ENCODE measurements at regions not wholly inside any gene's neighbourhood (a gene's known extent, or its start where the extent isn't known, plus 50 kb on each side); places are given as distances from the start of the nearest gene placed in this dataset.

DNA sequence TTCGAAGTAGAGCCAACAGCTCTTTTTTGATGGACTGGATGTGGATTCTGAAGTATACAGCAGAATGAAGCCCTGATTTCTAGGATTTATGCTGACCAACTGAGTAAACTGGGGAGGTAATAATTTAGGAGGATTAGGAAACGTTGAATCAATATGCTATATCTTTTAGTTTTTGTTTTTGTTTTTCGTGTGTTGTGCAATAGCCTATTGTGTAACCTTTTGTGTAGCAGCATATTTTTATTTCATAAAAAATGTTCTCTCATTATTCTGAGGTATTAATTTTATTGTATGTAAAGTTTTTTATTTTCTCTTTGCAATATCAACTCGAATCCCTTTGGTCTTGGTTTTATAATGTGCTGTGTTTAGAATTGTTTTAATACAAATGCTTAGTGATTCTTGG is 902.3 kb downstream of the EFNA5 start:
- DNase-seq: no peak

DNA sequence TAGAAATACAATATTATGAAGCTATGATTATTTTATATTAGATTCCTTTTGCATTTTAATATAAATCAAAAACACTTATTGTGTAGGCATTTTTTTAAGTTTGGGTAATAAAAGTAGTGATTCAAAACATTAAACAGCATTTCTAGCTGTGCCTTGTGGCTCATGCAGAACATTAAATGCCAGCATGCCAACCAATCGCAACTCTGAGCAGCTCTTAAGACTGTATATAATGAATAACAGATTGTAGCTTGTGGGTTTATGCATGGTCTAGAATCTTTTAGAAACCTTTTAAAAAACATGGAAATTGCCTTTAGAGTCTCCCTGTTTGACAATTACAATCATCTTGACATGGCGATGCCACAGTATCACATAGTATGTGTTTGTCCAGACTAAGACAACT is 903.8 kb downstream of the EFNA5 start:
- no peak for DNase-seq

DNA sequence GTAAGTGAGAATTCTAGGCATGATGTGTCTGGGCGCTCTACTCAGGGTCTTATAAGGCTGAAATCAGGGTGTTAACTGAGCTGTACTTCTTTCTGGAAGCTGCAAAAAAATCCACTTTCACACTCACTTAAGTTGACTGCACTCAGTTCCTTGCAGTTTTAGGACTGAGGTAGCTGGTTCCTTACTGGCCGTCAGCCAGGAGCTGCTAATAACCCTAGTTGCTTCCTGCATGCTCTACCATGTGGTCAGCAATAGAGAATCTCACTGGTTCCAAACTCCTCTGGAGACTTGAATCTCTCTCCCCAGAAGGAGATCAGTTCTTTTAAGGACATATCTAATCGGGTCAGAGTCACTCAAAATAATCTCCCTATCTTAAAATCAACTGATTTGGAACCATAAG is 911.2 kb downstream of the EFNA5 start:
- DNase-seq: no peak

DNA sequence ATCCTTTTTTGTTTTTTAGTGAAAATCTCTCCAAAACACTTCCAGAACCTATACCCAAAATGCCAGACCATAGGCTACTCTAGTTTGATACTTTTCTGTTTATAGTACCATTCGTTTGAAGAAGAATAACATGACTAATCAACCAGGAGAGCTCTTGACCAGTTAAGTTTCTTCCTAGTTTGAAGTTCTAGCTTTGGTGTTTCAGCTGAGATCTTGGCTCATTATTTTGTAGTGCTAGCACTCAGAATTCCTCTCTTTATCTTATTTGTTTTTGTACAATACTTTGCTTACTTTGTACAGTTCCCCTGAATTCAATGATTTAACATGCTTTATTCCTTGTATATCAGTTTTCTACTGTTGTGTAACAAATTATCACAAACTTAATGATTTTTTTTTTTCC is 911.6 kb downstream of the EFNA5 start:
- DNase-seq: no peak

DNA sequence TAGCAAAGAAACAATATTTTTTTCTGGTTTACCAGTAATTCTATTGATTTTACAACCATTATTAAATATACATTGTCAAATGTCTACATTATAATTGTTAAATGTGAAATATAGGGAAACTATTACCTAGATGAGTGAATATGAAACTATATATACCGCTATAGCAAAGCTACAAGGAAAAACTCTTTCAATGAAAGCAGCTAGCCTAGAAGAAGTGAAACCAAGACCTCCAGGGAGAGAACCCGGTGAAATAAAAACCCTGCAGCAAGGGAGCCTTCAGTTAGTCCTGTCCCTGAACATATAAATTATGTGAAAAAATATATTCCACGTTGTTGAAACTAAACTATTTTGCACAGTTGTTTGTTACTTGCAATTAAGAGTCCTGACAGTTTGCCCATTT is 913.1 kb downstream of the EFNA5 start:
- no peak for DNase-seq

DNA sequence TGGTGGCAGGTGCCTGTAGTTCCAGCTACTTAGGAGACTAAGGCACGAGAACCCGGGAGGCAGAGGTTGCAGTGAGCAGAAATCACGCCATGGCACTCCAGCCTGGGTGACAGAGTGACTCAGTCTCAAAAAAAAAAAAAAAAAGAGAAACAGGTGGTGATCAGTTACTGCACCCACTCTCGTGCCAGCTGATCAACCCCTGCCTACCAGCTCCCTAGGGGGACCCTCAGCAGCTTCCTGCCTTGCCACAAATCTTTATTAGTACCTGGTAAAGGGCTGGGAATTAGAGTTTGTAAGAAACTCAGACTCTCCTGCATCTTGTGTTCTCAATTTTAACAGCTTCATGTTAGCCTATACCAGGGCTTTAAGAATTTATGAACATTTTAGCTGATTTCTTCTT is 914.9 kb downstream of the EFNA5 start:
- no peak for DNase-seq

DNA sequence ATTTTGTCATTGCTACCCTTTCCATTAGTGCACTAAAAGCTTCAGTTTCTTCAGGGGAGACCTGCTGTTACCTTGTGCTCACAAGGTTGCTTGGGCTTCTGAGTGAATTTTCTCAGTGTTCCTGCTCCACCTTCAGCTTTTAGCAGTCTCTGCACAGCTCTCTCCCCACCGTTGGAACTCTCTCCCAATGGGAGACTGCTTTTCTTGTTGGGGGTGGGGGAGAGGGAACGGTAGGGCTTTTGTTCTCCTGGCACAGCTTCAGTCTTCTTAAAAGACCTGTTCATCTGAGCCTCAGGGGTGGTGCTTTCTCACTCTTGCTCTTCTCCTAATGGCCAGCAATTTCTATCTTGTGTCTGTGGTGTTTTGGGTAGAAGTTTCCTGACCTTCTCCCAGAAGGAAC is 915.7 kb downstream of the EFNA5 start:
- DNase-seq: no peak

DNA sequence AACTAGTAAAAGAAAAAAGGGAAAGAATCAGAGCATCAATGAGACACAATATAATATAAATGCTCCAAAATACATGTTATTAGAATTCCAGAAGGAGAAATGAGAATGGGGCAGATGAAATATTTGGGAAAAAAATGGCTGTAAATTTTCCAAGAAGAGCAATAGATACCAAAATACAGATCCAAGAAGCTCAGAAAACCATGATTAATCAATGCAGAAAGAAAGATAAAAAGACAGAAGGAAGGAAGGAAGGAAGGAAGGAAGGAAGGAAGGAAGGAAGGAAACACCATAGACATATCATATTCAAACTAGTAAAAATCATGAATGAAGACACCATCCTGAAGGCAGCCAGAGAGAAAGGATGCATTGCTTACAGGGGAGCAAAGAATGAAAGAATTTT is 920.9 kb downstream of the EFNA5 start:
- no peak for DNase-seq

DNA sequence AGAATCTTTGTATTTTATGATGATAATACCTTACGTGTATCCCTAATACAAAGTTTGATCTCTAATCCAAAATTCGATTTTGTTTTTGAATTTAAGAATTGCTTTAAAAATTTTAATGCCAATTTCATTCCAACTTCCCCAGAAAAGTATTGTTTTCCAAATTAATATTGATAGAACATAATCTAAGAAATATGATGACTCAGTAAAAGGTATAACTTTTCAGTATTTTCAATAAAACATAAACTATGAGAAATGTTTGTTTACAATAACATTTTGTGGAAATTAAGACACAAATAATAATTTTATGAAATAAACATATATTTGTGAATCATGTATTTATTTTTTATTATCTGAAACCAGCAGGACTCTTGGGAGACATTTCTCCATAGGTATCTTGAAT is 931.6 kb downstream of the EFNA5 start:
- no peak for DNase-seq

DNA sequence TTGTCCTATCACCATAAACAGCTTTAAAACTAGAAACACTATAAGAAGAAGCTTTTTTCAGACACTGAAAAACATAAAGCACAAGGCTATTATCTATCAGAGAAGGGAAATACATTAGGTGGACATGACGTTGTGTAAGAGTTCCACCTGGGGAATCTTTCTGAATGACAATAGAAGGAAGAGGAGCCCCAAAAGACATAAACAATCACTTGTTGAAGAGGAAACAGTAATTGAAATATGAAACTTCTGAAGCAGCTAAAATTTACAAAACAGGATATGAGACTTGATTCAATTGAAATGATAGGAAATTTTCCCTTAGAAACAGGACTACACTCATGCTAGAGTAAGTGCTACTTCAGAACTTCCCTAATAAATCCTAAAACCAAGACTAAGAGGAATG is 933.6 kb downstream of the EFNA5 start:
- no peak for DNase-seq

DNA sequence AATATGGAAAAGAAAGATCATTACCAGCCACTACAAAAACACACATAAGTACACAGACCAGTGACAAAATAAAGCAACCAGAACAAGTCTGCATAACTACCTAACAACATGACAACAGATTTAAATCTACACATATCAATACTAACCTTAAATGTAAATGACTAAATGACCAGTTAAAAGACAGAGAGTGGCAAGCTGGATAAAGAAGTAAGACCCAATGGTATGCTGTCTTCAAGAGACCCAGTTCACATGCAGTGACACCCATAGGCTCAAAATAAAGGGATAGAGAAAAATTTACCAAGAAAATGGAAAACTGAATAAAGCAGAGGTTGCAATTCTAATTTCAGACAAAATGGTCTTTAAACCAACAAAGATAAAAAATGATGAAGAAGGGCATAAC is 938.1 kb downstream of the EFNA5 start:
- DNase-seq: no peak

DNA sequence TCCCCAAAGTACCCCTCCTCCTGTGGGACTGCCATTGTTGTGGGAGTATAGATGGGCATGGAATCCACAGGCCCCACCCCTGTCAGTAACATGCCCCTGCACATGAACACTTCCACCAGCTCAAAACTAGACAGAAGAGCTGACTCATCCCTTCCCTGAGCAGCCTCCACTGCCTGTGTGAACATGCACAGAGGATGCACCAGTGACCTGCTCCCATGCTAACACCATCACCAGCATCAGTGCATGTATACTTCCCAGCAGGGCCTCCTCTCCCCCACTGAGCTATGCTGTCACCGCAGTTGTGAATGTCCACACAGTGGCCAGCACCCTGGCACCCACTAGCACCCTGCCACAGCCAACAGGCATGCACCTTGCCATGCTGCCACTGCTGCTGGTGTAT is 939.8 kb downstream of the EFNA5 start:
- DNase-seq: no peak

DNA sequence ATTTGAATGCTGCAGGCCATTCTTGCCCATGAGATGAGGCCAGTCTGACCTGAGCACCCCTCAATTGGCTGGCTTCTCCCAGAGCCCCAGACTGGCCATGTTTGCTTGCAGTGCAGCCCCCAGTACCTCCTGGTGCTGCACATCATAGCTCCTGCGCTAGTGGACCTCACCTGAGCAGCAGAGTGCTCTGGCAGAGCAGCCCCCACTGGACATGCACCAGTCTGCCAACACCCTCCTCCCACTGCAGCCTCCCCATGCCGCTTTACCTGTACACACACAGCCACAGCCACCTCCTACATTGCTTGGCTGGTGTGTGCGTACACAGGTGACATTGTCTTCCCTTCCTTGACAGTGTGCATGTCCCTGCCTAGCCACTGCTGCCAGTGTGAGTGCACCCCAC is 940.2 kb downstream of the EFNA5 start:
- no peak for DNase-seq

DNA sequence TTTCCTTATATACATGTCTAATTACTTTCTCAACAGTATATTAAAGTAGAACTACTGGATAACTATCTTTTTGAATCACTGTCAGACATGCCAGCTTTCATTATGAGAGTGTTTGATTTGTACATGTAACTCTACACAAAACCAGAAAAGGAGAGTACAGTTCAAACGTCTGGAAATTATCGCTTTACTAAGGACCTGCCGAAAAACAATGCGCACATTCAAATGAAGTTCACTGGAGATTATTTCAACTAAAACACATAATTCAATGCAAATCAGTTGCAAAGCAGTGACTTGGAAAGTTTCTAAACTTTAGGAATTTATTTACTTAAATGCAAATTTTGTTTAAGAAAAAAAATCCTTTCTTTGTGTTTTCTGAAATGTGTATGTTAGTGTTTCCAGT is 942.5 kb downstream of the EFNA5 start:
- DNase-seq: no peak

DNA sequence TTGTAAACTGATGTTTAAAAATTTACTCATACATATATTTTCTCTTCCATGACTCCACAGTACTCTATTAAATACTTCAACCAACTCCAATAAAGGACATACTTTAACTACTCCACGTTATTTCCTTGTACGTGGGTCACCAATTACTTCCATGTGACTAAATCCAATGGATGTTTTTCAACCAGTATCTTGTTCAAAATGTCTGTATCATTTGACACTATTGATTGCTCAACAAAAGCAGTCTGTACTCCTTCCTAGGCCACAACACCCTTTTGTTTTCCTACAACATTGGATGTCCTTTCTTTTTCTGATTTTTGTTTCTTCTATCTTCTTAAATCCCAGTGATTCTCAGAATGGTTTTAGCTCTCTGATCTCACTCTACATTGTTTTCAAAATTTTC is 943.7 kb downstream of the EFNA5 start:
- no peak for DNase-seq

DNA sequence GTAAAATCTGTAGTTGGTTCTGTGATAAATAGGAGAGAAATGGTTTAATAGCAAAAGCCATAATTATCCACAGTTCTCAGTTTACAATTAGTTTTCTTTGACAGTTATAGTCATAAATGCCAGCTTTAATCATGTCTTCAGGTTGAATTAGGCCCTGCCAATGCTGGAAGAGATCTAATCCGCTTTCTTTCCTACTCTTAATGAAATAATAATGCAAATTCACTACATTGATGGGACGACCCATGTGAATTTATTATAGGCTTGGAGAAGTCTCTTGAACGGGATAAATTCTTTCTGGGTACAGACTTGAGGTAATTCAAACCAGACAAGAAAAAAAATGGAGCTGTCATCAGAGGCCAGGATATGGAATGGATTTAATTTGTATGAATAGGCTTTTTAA is 950.4 kb downstream of the EFNA5 start:
- DNase-seq: no peak

DNA sequence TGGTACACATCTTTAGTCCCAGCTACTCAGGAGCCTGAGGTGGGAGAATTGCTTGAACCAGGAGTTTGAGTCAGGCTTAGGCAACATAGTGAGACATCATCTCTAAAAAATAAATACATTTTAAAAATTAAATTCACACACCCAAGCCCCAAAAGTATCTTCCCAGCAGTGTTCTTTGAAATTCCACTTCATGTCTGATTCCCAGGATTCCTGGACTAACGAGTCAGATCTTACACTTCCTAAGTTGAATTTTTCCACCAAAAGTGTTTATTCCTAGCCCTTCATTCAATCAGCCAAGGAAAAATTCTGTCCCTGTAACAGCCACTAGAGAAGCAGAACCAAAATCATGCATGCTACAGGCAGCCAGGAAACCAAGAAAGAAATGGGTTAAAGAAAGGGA is 970.9 kb downstream of the EFNA5 start:
- DNase-seq: no peak

DNA sequence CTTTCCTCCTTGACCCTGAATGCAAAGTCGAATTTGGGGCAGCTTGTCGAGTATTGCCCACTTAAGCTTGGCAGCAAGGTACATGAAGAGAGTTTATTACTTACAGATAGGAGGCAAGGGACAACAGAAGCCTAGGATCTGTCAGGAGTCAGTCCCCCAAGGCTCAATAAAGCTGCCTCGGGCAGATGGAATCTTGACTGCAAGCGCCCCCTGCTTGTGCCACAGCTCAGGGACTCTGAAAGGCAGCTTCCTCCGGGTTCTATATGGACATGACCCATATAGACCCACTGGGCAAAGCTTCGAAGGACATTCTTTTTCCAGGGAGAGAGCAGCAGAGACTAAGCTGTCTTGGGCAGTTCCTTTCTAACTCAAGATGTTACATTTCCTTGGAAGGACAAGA is 971.5 kb downstream of the EFNA5 start:
- DNase-seq: no peak

DNA sequence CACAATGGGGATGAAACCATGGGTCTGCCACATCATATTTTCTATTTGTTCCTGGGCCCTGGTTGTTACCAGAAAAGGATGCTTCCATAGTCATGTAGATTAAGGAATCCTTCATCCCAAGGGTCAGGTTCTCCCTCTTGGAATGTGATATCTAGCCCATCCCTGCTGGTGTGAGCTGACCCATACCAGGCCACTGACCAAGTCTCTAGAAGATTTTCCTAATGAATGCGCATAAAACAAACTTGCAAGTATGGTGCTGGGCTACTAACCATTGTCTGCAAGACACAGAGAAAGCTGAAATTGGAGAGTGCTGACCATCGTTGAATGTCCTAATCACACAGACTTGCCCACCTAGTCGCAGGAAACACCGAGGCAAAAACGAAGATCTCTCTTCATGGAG is 972.6 kb downstream of the EFNA5 start:
- DNase-seq: no peak

DNA sequence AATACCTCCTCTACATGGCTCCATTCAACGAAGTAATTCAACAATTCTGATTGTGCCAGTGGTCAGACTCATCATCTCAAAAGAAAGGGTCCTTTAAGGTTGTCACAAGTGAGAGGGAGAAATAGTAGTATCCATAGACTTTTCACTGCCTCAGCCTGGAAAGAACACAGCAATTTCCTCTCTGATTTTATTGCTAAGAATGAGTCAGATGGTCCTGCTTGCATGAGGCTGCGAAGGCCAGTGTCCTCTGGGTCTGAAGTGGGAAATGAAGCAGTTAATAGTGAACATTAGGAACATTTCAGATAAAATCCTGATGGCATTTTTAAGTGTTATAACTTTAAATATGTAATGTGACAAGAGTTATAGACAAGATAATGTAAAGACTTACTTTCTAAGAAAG is 979.0 kb downstream of the EFNA5 start:
- no peak for DNase-seq

DNA sequence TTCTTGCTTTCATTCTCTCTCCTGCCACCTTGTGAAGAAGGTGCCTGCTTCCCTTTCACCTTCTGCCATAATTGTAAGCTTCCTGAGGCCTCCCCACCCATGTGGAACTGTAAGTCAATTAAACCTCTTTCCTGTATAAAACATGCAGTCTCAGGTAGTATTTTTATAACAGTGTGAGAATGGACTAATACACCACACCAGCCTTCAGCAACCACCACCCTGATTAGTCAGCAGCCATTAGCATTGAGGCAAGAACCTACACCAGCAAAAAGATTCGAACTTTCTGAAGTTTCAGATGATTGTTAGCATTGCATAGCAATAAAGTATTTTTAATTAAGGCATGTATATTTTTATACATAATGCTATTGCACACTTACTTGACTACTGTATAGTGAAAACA is 980.2 kb downstream of the EFNA5 start:
- no peak for DNase-seq

DNA sequence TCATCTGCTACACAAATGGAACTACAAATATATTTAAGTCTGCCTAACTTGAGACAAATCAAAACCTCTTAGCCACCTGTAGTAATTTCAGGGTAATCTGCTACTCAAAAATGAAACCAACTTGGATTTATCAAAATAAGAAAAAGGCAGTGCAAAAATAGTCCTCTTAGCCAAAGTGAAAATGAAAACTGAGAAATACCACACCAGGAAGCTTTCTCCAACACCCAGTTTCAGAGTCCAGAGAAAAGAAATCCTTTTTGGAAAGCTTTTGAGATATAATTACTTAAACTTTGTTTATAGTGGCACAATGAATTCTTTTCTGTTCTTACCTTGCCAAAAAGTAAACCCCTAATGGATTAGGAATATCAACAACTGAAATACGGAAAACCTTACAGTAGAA is 990.4 kb downstream of the EFNA5 start:
- DNase-seq: no peak

DNA sequence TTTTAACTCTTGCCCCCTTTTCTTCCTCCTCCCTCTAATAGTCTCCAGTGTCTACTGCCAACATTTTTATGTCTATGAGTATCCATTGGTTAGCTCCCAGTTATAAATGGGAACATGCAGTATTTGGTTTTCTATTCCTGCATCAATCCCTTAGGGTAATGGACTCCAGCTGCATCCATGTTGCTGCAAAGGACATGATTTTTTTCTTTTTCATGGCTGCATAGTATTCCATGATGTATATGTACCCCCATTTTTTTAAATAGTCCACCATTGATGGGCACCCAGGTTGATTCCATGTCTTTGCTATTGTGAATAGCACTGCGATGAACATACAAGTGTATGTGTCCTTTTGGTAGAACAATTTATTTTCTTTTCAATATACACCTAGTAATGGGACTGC is 993.7 kb downstream of the EFNA5 start:
- no peak for DNase-seq

DNA sequence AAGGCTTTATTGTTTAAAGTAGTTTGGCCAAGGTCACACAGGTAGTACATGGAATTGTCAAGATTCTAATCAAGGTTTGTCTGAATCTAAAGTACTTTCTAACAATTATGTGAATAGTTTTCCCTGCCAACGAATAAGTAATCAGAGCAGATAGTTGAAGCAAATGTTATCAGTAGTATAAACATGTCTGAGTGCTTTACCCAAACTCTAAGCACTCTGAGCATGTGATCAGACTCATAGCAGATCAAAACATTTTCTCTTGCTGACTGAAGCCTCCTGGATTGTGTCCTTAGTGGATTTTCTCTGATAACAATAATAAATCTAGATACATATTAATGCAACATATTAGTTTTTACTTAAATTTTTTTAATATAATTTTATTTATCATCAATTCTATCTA is 995.0 kb downstream of the EFNA5 start:
- no peak for DNase-seq

DNA sequence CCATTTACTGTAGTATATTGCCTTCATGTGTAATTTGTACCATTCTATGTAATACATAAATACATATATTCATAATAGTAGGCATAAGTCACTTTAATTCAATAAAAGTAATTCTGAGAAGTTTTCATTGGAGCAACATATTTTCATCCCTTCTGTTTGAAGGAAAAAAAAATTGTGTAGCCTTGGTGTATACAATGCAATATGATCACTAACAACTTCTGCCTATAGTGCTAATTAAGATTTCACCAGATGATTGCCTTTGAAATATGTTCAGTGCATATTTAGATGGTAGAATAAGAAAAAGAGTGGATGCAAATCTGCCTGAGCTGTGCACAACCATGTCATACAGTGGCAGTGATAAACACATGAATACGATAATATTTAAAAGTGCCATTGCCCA is 996.8 kb downstream of the EFNA5 start:
- DNase-seq: no peak

DNA sequence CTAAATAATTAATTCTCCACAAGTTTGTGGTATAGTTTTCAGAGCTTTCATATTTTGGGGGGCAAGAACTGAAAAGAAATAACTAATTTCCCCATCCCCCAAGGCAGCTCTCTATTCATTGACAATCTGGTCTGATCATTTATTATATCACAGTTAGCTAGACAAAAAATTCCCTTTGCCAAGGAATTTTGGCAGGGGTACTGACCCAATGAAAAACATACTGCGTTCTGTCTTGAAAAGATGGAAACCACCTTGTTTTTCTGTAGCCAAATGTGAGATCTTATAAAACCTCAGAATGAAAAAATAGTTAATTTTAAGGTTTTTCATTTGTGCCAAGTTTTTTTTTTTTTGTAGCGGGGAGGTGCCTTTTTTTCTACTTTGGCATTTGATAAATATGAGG is 1008.9 kb downstream of the EFNA5 start:
- no peak for DNase-seq

DNA sequence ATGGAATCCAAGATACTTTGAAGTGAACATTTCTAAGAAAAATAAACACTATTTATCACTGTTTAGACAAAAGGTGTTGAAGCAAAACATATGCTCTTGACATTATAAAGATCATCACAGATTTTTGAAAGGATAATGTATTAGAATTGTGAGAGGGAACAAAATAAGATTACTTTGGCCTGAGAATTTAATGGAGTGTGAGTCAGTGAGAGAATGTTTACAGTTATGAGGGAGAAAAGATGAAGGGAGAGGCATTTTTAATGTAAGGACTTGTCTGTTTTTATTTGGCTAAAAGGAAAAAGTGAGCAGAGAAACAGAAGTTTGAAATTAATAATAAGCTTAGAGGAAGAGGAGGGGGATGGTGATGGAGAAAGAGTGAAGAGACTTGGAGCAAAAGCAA is 1010.1 kb downstream of the EFNA5 start:
- no peak for DNase-seq
